Right lobe of liver (tissue), 6 donors: ENCODE measurements at regions not wholly inside any gene's neighbourhood (a gene's known extent, or its start where the extent isn't known, plus 50 kb on each side); places are given as distances from the start of the nearest gene placed in this dataset.

Source experiments
- ATAC-seq, 4 donors: fragments of 200-7000 bp; cut with Tn5 transposase; one replicate each; pipeline ENCODE4 v1.9.1; 2020; ENCODE audit warnings: mild to moderate bottlenecking in 4 of 4, moderate library complexity in 4 of 4
- DNase-seq, 3 donors: peaks; one replicate each; pipeline ENCODE4 v3.0.0-alpha.2; 2020
- H3K27ac ChIP-seq, 3 donors: fragments of 200-600 bp; one replicate each; pipeline ENCODE4 v1.8.0; 2022
- H3K27me3 ChIP-seq, 2 donors: fragments of 200-600 bp; one replicate each; pipeline ENCODE4 v1.8.0; 2022
- H3K36me3 ChIP-seq, 4 donors: fragments of 200-600 bp; sonication (generic) in 1 of 4; one replicate each; pipeline versions ENCODE4 v1.5.1 to v1.8.0; 2017 to 2022; ENCODE audit warnings: control low read depth in 1 of 4
- H3K4me1 ChIP-seq, 4 donors: fragments of 200-600 bp; sonication (generic) in 1 of 4; one replicate each; pipeline versions ENCODE4 v1.5.1 to v1.8.0; 2017 to 2022; ENCODE audit warnings: control low read depth in 1 of 4
- H3K4me3 ChIP-seq, 3 donors: fragments of 200-600 bp; one replicate each; pipeline ENCODE4 v1.8.0; 2022
- H3K9me3 ChIP-seq, 4 donors: fragments of 200-600 bp; sonication (generic) in 1 of 4; one replicate each; pipeline versions ENCODE4 v1.5.1 to v1.8.0; 2017 to 2022; ENCODE audit warnings: control low read depth in 1 of 4
- CTCF ChIP-seq, 4 donors: fragments of 200-600 bp in 3 of 4; fragments of 450-650 bp in 1 of 4; IDR thresholded peaks; one replicate each; pipeline versions ENCODE4 v1.5.1 to v1.8.0; 2016 to 2022; ENCODE audit warnings: antibody characterized with exemption in 4 of 4, mild to moderate bottlenecking in 2 of 4
- POLR2A ChIP-seq: fragments of 450-650 bp; IDR thresholded peaks from one replicate; pipeline ENCODE4 v1.6.1; 2017; ENCODE audit warnings: antibody characterized with exemption, mild to moderate bottlenecking
- WGBS: methylation state at CpG from one replicate; pipeline ENCODE4 v1.1.6; 2018; ENCODE audit warnings: low coverage, low lambda C conversion rate; ENCODE audit not compliant: insufficient coverage; ENCODE audit errors: missing lambda C conversion rate; 5-methylcytosine and 5-hydroxymethylcytosine counted together
- intact Hi-C, 2 donors: fragments of 100-400 bp; cut with DNase I; formaldehyde crosslinking; loops; one replicate each; pipeline versions ENCODE4 v1.11.2 to v1.14.1; 2022
- donor health status: DM: no; HTN: yes; CAD: no.
- donor health status: DM: no; HTN: no; CAD: no.
- donor health status: DM: no; HTN: no; CAD: no.
- donor health status: DM: no; HTN: yes; CAD: no.
- donor health status: DM: no; HTN: yes; CAD: no.

GRCh38 chr12:24034160-24034559 is 84.7 kb upstream of the SOX5 start:
- WGBS: 59% methylated on average over 3 of the region's 3 CpGs
- DNase-seq (no peak), ATAC-seq (no peak)
- intact Hi-C loops: no loop called here
- Histone ChIP-seq H3K36me3 (no peaks in the 10 kb centered on the region), H3K4me3 (no peak overlapping the region), H3K27ac (no peak overlapping the region), H3K9me3 (no peaks in the 10 kb centered on the region), H3K27me3 (no peaks in the 10 kb centered on the region), H3K4me1 (peaks cover 0 to 8% (median 2%) of the 10 kb centered on the region in 4 donors)
- TF ChIP-seq POLR2A (no peak), CTCF (IDR thresholded peaks at IDR 0.05) (no peak)

- no peaks in the 10 kb centered on the region for H3K36me3 ChIP-seq
- H3K9me3 ChIP-seq: no peaks in the 10 kb centered on the region
- TF ChIP-seq POLR2A (no peak), CTCF (IDR thresholded peaks at IDR 0.05) (no peak)
- no peak overlapping the region for H3K4me3 ChIP-seq
- H3K27ac ChIP-seq: no peak overlapping the region
- intact Hi-C loops: no loop called here
- WGBS: 57% methylated on average over 3 of the region's 3 CpGs
- no peaks in the 10 kb centered on the region for H3K27me3 ChIP-seq
- peaks cover 0 to 16% (median 0%) of the 10 kb centered on the region in 4 donors for H3K4me1 ChIP-seq
- no peak for DNase-seq
- ATAC-seq: no peak
Measured at GRCh38 chr12:24027352-24027751, 77.9 kb upstream of the SOX5 start.

GRCh38 chr12:24025153-24025798 is 75.8 kb upstream of the SOX5 start:
- intact Hi-C loops: no loop called here

GRCh38 chr12:24023081-24023480 is 73.6 kb upstream of the SOX5 start:
- DNase-seq (no peak), ATAC-seq (no peak)
- H3K4me1 ChIP-seq: peaks cover 0 to 31% (median 3%) of the 10 kb centered on the region in 4 donors
- no peak overlapping the region for H3K27ac ChIP-seq
- H3K36me3 ChIP-seq: no peaks in the 10 kb centered on the region
- no peaks in the 10 kb centered on the region for H3K9me3 ChIP-seq
- H3K4me3 ChIP-seq: no peak overlapping the region
- intact Hi-C loops: no loop called here
- TF ChIP-seq CTCF (IDR thresholded peaks at IDR 0.05): no peak
- no peaks in the 10 kb centered on the region for H3K27me3 ChIP-seq

More at GRCh38 chr12:24025153-24025798, 75.8 kb upstream of the SOX5 start:
- no peak for TF ChIP-seq POLR2A
- TF ChIP-seq CTCF (IDR thresholded peaks at IDR 0.05): peak; percentile 47 to 68 (median 57)
- Histone ChIP-seq H3K9me3 (no peaks in the 10 kb centered on the region), H3K4me3 (no peak overlapping the region), H3K4me1 (peaks cover 0 to 26% (median 2%) of the 10 kb centered on the region in 4 donors), H3K27ac (peak overlapping the region in 2 of 3 donors; percentile 11 to 35), H3K36me3 (no peaks in the 10 kb centered on the region), H3K27me3 (no peaks in the 10 kb centered on the region)
- no peak for DNase-seq
- 38% methylated on average over 3 of the region's 3 CpGs for WGBS
- ATAC-seq: peak; percentile 61 to 77 (median 74)

GRCh38 chr12:24021164-24021502 is 71.7 kb upstream of the SOX5 start:
- DNase-seq: no peak
- no peaks in the 10 kb centered on the region for H3K27me3 ChIP-seq
- intact Hi-C loops: no loop called here
- no peaks in the 10 kb centered on the region for H3K9me3 ChIP-seq
- no peak overlapping the region for H3K4me3 ChIP-seq
- TF ChIP-seq POLR2A (no peak), CTCF (IDR thresholded peaks at IDR 0.05) (no peak)
- 98% methylated on average over 3 of the region's 4 CpGs for WGBS
- peak overlapping the region in 1 of 3 donors; percentile 17 for H3K27ac ChIP-seq
- peaks cover 0 to 31% (median 3%) of the 10 kb centered on the region in 4 donors for H3K4me1 ChIP-seq
- H3K36me3 ChIP-seq: no peaks in the 10 kb centered on the region
- no peak for ATAC-seq
